Breast epithelium (tissue), 4 donors: ENCODE measurements at regions not wholly inside any gene's neighbourhood (a gene's known extent, or its start where the extent isn't known, plus 50 kb on each side); places are given as distances from the start of the nearest gene placed in this dataset.
A peak's percentile ranks its signal among the peaks of the same experiment; 100 is the strongest.
"Not testable (repeated sequence)": the region's sequence is repeated elsewhere in the genome, so short reads cannot be mapped to it uniquely, and the experiment has no call there.

Experiments used
- DNase-seq, 2 donors: peaks; one replicate each; pipeline ENCODE4 v3.0.0-alpha.2; 2019; ENCODE audit warnings: low spot score in 2 of 2
- H3K27ac ChIP-seq, 2 donors: fragments of 200-600 bp; sonication (generic) in 1 of 2; one replicate each; pipeline ENCODE4 v1.5.1; 2016 to 2019; ENCODE audit warnings: mild to moderate bottlenecking in 1 of 2
- H3K27me3 ChIP-seq, 2 donors: fragments of 200-600 bp; sonication (generic) in 1 of 2; one replicate each; pipeline versions ENCODE4 v1.5.1 to v1.6.0; 2017 to 2019; ENCODE audit warnings: control low read depth in 1 of 2, mild to moderate bottlenecking in 1 of 2
- H3K36me3 ChIP-seq: fragments of 200-600 bp; one replicate; pipeline ENCODE4 v1.5.1; 2019
- H3K4me1 ChIP-seq, 2 donors: fragments of 200-600 bp; sonication (generic); one replicate each; pipeline ENCODE4 v1.5.1; 2016 to 2019; ENCODE audit warnings: control low read depth in 1 of 2
- H3K4me3 ChIP-seq, 3 donors: fragments of 200-600 bp; sonication (generic); 1 replicate in 2 of 3; 2 replicates in 1 of 3; pipeline ENCODE4 v1.5.1; 2016 to 2019; ENCODE audit warnings: mild to moderate bottlenecking in 3 of 3, moderate library complexity in 2 of 3
- H3K9me3 ChIP-seq, 2 donors: fragments of 200-600 bp; sonication (generic) in 1 of 2; one replicate each; pipeline ENCODE4 v1.5.1; 2016 to 2019; ENCODE audit warnings: control low read depth in 1 of 2
- intact Hi-C: fragments of 100-400 bp; cut with DNase I; formaldehyde crosslinking; loops from one replicate; pipeline ENCODE4 v1.15.1; 2023; ENCODE audit warnings: low total_unique reads

GRCh38 chr9:42806674-42807073 lies 623.2 kb downstream of the SPATA31A6 start:
- H3K36me3 ChIP-seq, intact Hi-C loops, H3K27me3 ChIP-seq, H3K27ac ChIP-seq, DNase-seq, H3K9me3 ChIP-seq, H3K4me1 ChIP-seq: not testable (repeated sequence)
- H3K4me3 ChIP-seq = peak overlapping the region in 1 of 3 donors; percentile 19

- H3K36me3 ChIP-seq, DNase-seq, H3K27ac ChIP-seq, H3K4me1 ChIP-seq, H3K27me3 ChIP-seq, H3K4me3 ChIP-seq, H3K9me3 ChIP-seq, intact Hi-C loops: not testable (repeated sequence)
Measured at GRCh38 chr9:42821468-42821867, 638.0 kb downstream of the SPATA31A6 start.

GRCh38 chr9:42848156-42848555 lies 664.7 kb downstream of the SPATA31A6 start:
- H3K27me3 ChIP-seq, H3K4me3 ChIP-seq, H3K9me3 ChIP-seq, intact Hi-C loops, DNase-seq, H3K4me1 ChIP-seq, H3K36me3 ChIP-seq, H3K27ac ChIP-seq: not testable (repeated sequence)

GRCh38 chr9:42850896-42851693 lies 667.6 kb downstream of the SPATA31A6 start:
- H3K4me3 ChIP-seq, DNase-seq, H3K4me1 ChIP-seq, intact Hi-C loops, H3K27me3 ChIP-seq, H3K9me3 ChIP-seq, H3K27ac ChIP-seq, H3K36me3 ChIP-seq: not testable (repeated sequence)

GRCh38 chr9:42851701-42852100 lies 668.2 kb downstream of the SPATA31A6 start:
- intact Hi-C loops, H3K27ac ChIP-seq, DNase-seq, H3K36me3 ChIP-seq, H3K9me3 ChIP-seq, H3K4me1 ChIP-seq, H3K27me3 ChIP-seq: not testable (repeated sequence)
- peak overlapping the region; percentile 27 to 46 (median 32) for H3K4me3 ChIP-seq

- peak overlapping the region; percentile 27 to 46 (median 32) for H3K4me3 ChIP-seq
Measured at GRCh38 chr9:42852133-42852930, 668.9 kb downstream of the SPATA31A6 start.

GRCh38 chr9:42860133-42860532 lies 676.7 kb downstream of the SPATA31A6 start:
- H3K4me1 ChIP-seq, H3K27me3 ChIP-seq, H3K27ac ChIP-seq, H3K36me3 ChIP-seq, H3K4me3 ChIP-seq, H3K9me3 ChIP-seq, intact Hi-C loops, DNase-seq: not testable (repeated sequence)

More at GRCh38 chr9:42852133-42852930, 668.9 kb downstream of the SPATA31A6 start:
- H3K27me3 ChIP-seq, H3K4me1 ChIP-seq, H3K27ac ChIP-seq, DNase-seq, H3K36me3 ChIP-seq, intact Hi-C loops, H3K9me3 ChIP-seq: not testable (repeated sequence)

GRCh38 chr9:42862465-42862864 lies 679.0 kb downstream of the SPATA31A6 start:
- H3K27ac ChIP-seq, intact Hi-C loops, DNase-seq, H3K4me1 ChIP-seq, H3K4me3 ChIP-seq, H3K27me3 ChIP-seq, H3K9me3 ChIP-seq, H3K36me3 ChIP-seq: not testable (repeated sequence)
